Trophoblast cell (in vitro differentiated cells and primary cell): ENCODE measurements at regions not wholly inside any gene's neighbourhood (a gene's known extent, or its start where the extent isn't known, plus 50 kb on each side); places are given as distances from the start of the nearest gene placed in this dataset.
A peak's percentile ranks its signal among the peaks of the same experiment; 100 is the strongest.

Experiments
- DNase-seq, 2 donors: peaks; one replicate each; pipeline ENCODE4 v3.0.0-alpha.2; 2016
- H2AFZ ChIP-seq: 2 replicates; pipeline ENCODE4 v1.6.1; 2013; ENCODE audit warnings: low read length, moderate library complexity, mild to moderate bottlenecking; ENCODE audit not compliant: insufficient read depth, poor library complexity
- H2AK5ac ChIP-seq: 2 replicates; pipeline ENCODE4 v1.6.1; 2013; ENCODE audit warnings: mild to moderate bottlenecking, low read length
- H2BK120ac ChIP-seq: 2 replicates; pipeline ENCODE4 v1.6.1; 2013; ENCODE audit warnings: low read length, mild to moderate bottlenecking, moderate library complexity; ENCODE audit not compliant: insufficient read depth, poor library complexity
- H2BK12ac ChIP-seq: 2 replicates; pipeline ENCODE4 v1.6.1; 2013; ENCODE audit warnings: mild to moderate bottlenecking, low read length, moderate library complexity
- H2BK5ac ChIP-seq: 2 replicates; pipeline ENCODE4 v1.6.1; 2013; ENCODE audit warnings: low read length, low read depth, moderate library complexity, mild to moderate bottlenecking; ENCODE audit not compliant: poor library complexity
- H3K14ac ChIP-seq: 2 replicates; pipeline ENCODE4 v1.6.1; 2013; ENCODE audit warnings: mild to moderate bottlenecking, low read length
- H3K18ac ChIP-seq: 2 replicates; pipeline ENCODE4 v1.6.1; 2013; ENCODE audit warnings: mild to moderate bottlenecking, low read length
- H3K23ac ChIP-seq: 2 replicates; pipeline ENCODE4 v1.6.1; 2013; ENCODE audit warnings: low read length
- H3K27ac ChIP-seq: 2 replicates; pipeline ENCODE4 v1.5.1; 2013; ENCODE audit warnings: low read depth, mild to moderate bottlenecking, inconsistent platforms, low read length, moderate library complexity
- H3K27me3 ChIP-seq: 2 replicates; pipeline ENCODE4 v1.6.1; 2013; ENCODE audit warnings: inconsistent platforms, mild to moderate bottlenecking, low read length, moderate library complexity; ENCODE audit not compliant: insufficient read depth
- H3K36me3 ChIP-seq, 2 experiments: 1 replicate in 1 of 2; 2 replicates in 1 of 2; pipeline ENCODE4 v1.6.1; 2013; ENCODE audit warnings: low read length in 2 of 2, mild to moderate bottlenecking in 2 of 2, moderate library complexity in 1 of 2; ENCODE audit not compliant: insufficient read depth in 2 of 2, control insufficient read depth in 1 of 2
- H3K4ac ChIP-seq: 2 replicates; pipeline ENCODE4 v1.6.1; 2013; ENCODE audit warnings: low read depth, mild to moderate bottlenecking, low read length, moderate library complexity
- H3K4me1 ChIP-seq, 2 experiments: 1 replicate in 1 of 2; 2 replicates in 1 of 2; pipeline ENCODE4 v1.6.1; 2013; ENCODE audit warnings: low read length in 2 of 2, mild to moderate bottlenecking in 2 of 2, moderate library complexity in 1 of 2; ENCODE audit not compliant: insufficient read depth in 2 of 2, control insufficient read depth in 1 of 2
- H3K4me2 ChIP-seq: 2 replicates; pipeline ENCODE4 v1.6.1; 2013; ENCODE audit warnings: inconsistent platforms, mild to moderate bottlenecking, low read length, moderate library complexity
- H3K4me3 ChIP-seq: 2 replicates; pipeline ENCODE4 v1.5.1; 2013; ENCODE audit warnings: mild to moderate bottlenecking, low read depth, low read length, inconsistent platforms
- H3K79me1 ChIP-seq: one replicate; pipeline ENCODE4 v1.6.1; 2013; ENCODE audit warnings: low read length
- H3K79me2 ChIP-seq: 2 replicates; pipeline ENCODE4 v1.6.1; 2013; ENCODE audit warnings: low read length, mild to moderate bottlenecking; ENCODE audit not compliant: control insufficient read depth, insufficient read depth, poor library complexity
- H3K9ac ChIP-seq: 2 replicates; pipeline ENCODE4 v1.6.1; 2013; ENCODE audit warnings: mild to moderate bottlenecking, low read length
- H3K9me3 ChIP-seq: 2 replicates; pipeline ENCODE4 v1.6.1; 2013; ENCODE audit warnings: low read depth, mild to moderate bottlenecking, control low read depth, inconsistent platforms, low read length; ENCODE audit not compliant: insufficient read depth
- H4K12ac ChIP-seq: 2 replicates; pipeline ENCODE4 v1.6.1; 2013; ENCODE audit warnings: low read depth, mild to moderate bottlenecking, low read length, moderate library complexity
- H4K8ac ChIP-seq: 2 replicates; pipeline ENCODE4 v1.6.1; 2013; ENCODE audit warnings: low read depth, mild to moderate bottlenecking, low read length, moderate library complexity
- H4K91ac ChIP-seq: one replicate; pipeline ENCODE4 v1.6.1; 2013; ENCODE audit warnings: low read depth, mild to moderate bottlenecking, low read length, moderate library complexity
- WGBS: extraction: QIAGEN DNeasy Blood & Tissue Kit; methylation state at CpG from one replicate; pipeline ENCODE4 v1.1.7; 2013; ENCODE audit warnings: missing lambda C conversion rate; ENCODE audit not compliant: insufficient read length, insufficient coverage; ENCODE audit errors: extremely low coverage; 5-methylcytosine and 5-hydroxymethylcytosine counted together

GRCh38 chr5:1735320-1735970 lies 64.2 kb downstream of the MRPL36 start:
- no peak for DNase-seq
- Histone ChIP-seq H3K14ac (no peak overlapping the region), H4K8ac (no peak overlapping the region), H4K91ac (no peak overlapping the region), H2AK5ac (no peak overlapping the region), H3K4ac (no peak overlapping the region), H3K27ac (no peak overlapping the region), H4K12ac (no peak overlapping the region), H3K23ac (no peak overlapping the region), H3K18ac (no peak overlapping the region), H3K36me3 (no peaks in the 10 kb centered on the region), H3K9ac (no peak overlapping the region), H3K9me3 (peaks cover 5% of the 10 kb centered on the region), H3K79me1 (no peaks in the 10 kb centered on the region), H2BK12ac (no peak overlapping the region), H3K27me3 (no peaks in the 10 kb centered on the region), H3K4me1 (no peaks in the 10 kb centered on the region), H2BK120ac (no peak overlapping the region), H2AFZ (no peak overlapping the region), H3K4me3 (no peak overlapping the region), H3K4me2 (no peak overlapping the region), H2BK5ac (no peak overlapping the region), H3K79me2 (no peaks in the 10 kb centered on the region)
- no CpG with 5 or more reads among the region's 9 CpGs for WGBS

- Histone ChIP-seq H3K27me3 (no peaks in the 10 kb centered on the region), H4K8ac (no peak overlapping the region), H2BK5ac (no peak overlapping the region), H3K14ac (no peak overlapping the region), H2AFZ (no peak overlapping the region), H3K4ac (no peak overlapping the region), H3K4me2 (no peak overlapping the region), H3K27ac (no peak overlapping the region), H2BK12ac (no peak overlapping the region), H3K18ac (no peak overlapping the region), H4K91ac (no peak overlapping the region), H3K36me3 (no peaks in the 10 kb centered on the region), H4K12ac (no peak overlapping the region), H3K4me3 (no peak overlapping the region), H2BK120ac (no peak overlapping the region), H2AK5ac (no peak overlapping the region), H3K79me1 (no peaks in the 10 kb centered on the region), H3K23ac (no peak overlapping the region), H3K9ac (no peak overlapping the region), H3K4me1 (no peaks in the 10 kb centered on the region), H3K79me2 (no peaks in the 10 kb centered on the region), H3K9me3 (peaks cover 5% of the 10 kb centered on the region)
- WGBS = no CpG with 5 or more reads among the region's 9 CpGs
- DNase-seq = no peak
Observed at GRCh38 chr5:1734908-1735289, 64.7 kb downstream of the MRPL36 start.

- no peak overlapping the region for H4K91ac ChIP-seq
- no CpG with 5 or more reads among the region's 18 CpGs for WGBS
- H3K27me3 ChIP-seq = no peaks in the 10 kb centered on the region
- H2BK5ac ChIP-seq = no peak overlapping the region
- H2BK12ac ChIP-seq = no peak overlapping the region
- no peaks in the 10 kb centered on the region for H3K36me3 ChIP-seq
- no peak overlapping the region for H3K14ac ChIP-seq
- no peaks in the 10 kb centered on the region for H3K4me1 ChIP-seq
- H2AFZ ChIP-seq = no peak overlapping the region
- no peak for DNase-seq
- no peak overlapping the region for H3K4ac ChIP-seq
- no peak overlapping the region for H4K12ac ChIP-seq
- H3K9ac ChIP-seq = no peak overlapping the region
- no peaks in the 10 kb centered on the region for H3K79me1 ChIP-seq
- H2AK5ac ChIP-seq = no peak overlapping the region
- H3K9me3 ChIP-seq = peaks cover 5% of the 10 kb centered on the region
- H3K4me3 ChIP-seq = no peak overlapping the region
- no peak overlapping the region for H3K27ac ChIP-seq
- H3K79me2 ChIP-seq = no peaks in the 10 kb centered on the region
- no peak overlapping the region for H2BK120ac ChIP-seq
- H3K18ac ChIP-seq = no peak overlapping the region
- no peak overlapping the region for H3K23ac ChIP-seq
- H3K4me2 ChIP-seq = no peak overlapping the region
- no peak overlapping the region for H4K8ac ChIP-seq
Observed at GRCh38 chr5:1734271-1734907, 65.2 kb downstream of the MRPL36 start.

GRCh38 chr5:1733369-1733768 lies 66.3 kb downstream of the MRPL36 start:
- no peaks in the 10 kb centered on the region for H3K79me1 ChIP-seq
- H3K23ac ChIP-seq = no peak overlapping the region
- no peaks in the 10 kb centered on the region for H3K4me1 ChIP-seq
- no peak overlapping the region for H4K91ac ChIP-seq
- no CpG with 5 or more reads among the region's 7 CpGs for WGBS
- no peaks in the 10 kb centered on the region for H3K36me3 ChIP-seq
- H3K4me2 ChIP-seq = no peak overlapping the region
- H3K4ac ChIP-seq = no peak overlapping the region
- no peak overlapping the region for H4K12ac ChIP-seq
- no peak overlapping the region for H2BK12ac ChIP-seq
- no peak overlapping the region for H3K27ac ChIP-seq
- no peak overlapping the region for H3K18ac ChIP-seq
- no peak overlapping the region for H3K14ac ChIP-seq
- no peak overlapping the region for H2BK5ac ChIP-seq
- H3K4me3 ChIP-seq = peak overlapping the region; percentile 8
- H2AK5ac ChIP-seq = no peak overlapping the region
- peaks cover 5% of the 10 kb centered on the region for H3K9me3 ChIP-seq
- no peak overlapping the region for H2BK120ac ChIP-seq
- no peak overlapping the region for H3K9ac ChIP-seq
- no peaks in the 10 kb centered on the region for H3K27me3 ChIP-seq
- H2AFZ ChIP-seq = no peak overlapping the region
- no peak for DNase-seq
- no peak overlapping the region for H4K8ac ChIP-seq
- H3K79me2 ChIP-seq = no peaks in the 10 kb centered on the region
